ENCODE measurements at regions not wholly inside any gene's neighbourhood (a gene's known extent, or its start where the extent isn't known, plus 50 kb on each side); places are given as distances from the start of the nearest gene placed in this dataset.

DNA sequence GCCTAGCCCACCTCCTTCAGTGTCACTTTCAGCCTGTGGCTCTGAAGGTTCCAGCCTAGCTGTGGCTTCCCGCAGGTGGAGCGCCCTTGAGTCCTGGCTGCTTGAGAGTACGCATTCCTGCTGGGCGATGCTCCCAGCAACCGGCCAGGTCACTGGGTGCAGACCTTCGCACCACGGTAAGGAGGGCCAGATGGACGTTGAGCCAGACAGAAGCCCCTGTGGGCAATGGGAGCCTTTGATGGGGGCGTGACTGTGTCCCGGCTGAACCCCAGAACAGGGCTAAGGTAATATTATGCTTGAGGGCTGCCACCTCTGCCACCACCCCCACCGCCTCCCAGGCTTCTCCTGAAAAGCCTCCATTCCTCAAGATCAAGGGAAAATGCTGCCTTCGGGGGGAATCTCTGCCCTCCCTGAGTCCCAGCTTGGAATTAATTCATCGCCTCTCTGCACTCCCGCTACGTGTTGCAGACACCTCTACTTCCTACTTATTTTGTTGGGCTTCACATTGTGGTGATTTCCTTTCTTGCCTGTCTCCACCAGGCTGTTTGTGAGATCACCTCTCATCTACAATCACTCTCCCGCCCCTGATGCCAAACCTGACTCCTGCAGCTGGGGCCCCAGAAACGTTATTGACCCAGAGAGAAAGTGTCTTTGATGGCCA is 144.9 kb upstream of the NECTIN1 start (continued):
- TF ChIP-seq, protein P1, sequence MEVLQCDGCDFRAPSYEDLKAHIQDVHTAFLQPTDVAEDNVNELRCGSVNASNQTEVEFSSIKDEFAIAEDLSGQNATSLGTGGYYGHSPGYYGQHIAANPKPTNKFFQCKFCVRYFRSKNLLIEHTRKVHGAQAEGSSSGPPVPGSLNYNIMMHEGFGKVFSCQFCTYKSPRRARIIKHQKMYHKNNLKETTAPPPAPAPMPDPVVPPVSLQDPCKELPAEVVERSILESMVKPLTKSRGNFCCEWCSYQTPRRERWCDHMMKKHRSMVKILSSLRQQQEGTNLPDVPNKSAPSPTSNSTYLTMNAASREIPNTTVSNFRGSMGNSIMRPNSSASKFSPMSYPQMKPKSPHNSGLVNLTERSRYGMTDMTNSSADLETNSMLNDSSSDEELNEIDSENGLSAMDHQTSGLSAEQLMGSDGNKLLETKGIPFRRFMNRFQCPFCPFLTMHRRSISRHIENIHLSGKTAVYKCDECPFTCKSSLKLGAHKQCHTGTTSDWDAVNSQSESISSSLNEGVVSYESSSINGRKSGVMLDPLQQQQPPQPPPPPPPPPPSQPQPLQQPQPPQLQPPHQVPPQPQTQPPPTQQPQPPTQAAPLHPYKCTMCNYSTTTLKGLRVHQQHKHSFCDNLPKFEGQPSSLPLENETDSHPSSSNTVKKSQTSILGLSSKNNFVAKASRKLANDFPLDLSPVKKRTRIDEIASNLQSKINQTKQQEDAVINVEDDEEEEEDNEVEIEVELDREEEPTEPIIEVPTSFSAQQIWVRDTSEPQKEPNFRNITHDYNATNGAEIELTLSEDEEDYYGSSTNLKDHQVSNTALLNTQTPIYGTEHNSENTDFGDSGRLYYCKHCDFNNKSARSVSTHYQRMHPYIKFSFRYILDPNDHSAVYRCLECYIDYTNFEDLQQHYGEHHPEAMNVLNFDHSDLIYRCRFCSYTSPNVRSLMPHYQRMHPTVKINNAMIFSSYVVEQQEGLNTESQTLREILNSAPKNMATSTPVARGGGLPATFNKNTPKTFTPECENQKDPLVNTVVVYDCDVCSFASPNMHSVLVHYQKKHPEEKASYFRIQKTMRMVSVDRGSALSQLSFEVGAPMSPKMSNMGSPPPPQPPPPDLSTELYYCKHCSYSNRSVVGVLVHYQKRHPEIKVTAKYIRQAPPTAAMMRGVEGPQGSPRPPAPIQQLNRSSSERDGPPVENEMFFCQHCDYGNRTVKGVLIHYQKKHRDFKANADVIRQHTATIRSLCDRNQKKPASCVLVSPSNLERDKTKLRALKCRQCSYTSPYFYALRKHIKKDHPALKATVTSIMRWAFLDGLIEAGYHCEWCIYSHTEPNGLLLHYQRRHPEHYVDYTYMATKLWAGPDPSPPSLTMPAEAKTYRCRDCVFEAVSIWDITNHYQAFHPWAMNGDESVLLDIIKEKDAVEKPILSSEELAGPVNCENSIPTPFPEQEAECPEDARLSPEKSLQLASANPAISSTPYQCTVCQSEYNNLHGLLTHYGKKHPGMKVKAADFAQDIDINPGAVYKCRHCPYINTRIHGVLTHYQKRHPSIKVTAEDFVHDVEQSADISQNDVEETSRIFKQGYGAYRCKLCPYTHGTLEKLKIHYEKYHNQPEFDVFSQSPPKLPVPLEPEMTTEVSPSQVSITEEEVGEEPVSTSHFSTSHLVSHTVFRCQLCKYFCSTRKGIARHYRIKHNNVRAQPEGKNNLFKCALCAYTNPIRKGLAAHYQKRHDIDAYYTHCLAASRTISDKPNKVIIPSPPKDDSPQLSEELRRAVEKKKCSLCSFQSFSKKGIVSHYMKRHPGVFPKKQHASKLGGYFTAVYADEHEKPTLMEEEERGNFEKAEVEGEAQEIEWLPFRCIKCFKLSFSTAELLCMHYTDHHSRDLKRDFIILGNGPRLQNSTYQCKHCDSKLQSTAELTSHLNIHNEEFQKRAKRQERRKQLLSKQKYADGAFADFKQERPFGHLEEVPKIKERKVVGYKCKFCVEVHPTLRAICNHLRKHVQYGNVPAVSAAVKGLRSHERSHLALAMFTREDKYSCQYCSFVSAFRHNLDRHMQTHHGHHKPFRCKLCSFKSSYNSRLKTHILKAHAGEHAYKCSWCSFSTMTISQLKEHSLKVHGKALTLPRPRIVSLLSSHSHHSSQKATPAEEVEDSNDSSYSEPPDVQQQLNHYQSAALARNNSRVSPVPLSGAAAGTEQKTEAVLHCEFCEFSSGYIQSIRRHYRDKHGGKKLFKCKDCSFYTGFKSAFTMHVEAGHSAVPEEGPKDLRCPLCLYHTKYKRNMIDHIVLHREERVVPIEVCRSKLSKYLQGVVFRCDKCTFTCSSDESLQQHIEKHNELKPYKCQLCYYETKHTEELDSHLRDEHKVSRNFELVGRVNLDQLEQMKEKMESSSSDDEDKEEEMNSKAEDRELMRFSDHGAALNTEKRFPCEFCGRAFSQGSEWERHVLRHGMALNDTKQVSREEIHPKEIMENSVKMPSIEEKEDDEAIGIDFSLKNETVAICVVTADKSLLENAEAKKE (CRISPR knock-in tag; IDR thresholded peaks at IDR 0.05): no peak
- no peak for TF ChIP-seq NANOG (IDR thresholded peaks at IDR 0.05; ENCODE audit: borderline replicate concordance)
- TF ChIP-seq JUNB (IDR thresholded peaks at IDR 0.05; ENCODE audit: unreplicated experiment): no peak
- TF ChIP-seq ZNF114 (CRISPR knock-in tag; IDR thresholded peaks at IDR 0.05): no peak
- TF ChIP-seq EZH2 (IDR thresholded peaks at IDR 0.05; ENCODE audit: low read depth, unreplicated experiment): no peak
- TF ChIP-seq CREB1 (CRISPR knock-in tag; IDR thresholded peaks at IDR 0.05; ENCODE audit: low read depth): no peak
- no peak for TF ChIP-seq EZH2phosphoT487 (IDR thresholded peaks at IDR 0.05; ENCODE audit: unreplicated experiment)
- no peak for TF ChIP-seq ZNF331 (CRISPR knock-in tag; IDR thresholded peaks at IDR 0.05; ENCODE audit: low read depth)

DNA sequence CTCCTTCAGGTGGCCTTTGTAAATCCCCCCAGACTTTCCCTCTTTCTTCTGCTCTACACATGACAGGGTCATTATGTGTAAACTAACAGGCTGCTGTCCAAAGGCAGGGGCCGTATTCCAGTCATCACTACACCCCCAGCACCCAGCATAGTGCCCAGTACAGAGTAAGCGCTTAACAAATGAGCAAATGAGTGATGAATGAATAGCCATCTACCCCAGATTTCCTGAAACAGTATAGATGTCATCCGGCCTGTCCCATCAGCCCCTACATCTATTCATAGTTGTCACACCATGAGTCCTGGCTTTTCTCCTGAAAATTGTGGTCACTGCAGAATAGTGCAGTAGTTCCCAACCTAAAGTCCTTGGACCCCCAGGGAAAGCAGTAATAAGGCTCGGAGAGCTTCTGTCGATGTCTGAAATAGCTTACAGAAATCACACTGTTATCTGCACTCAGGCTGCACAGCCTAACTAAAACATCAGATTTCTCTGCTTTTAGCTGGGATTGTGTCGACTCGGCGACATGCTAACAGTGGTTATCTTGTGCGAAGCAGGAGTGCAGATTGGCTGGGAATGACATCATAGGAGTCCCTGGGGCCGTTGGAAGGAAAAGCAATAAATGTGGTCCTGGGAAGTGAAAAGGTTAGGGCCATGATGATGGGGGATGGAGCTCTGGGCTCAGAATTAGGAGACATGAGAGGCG is 143.8 kb upstream of the NECTIN1 start:
- no peaks in the 10 kb centered on the region for H3K36me3 ChIP-seq (ENCODE audit: insufficient read depth)
- Mint-ChIP-seq H3K36me3 (ENCODE audit: low read depth) (no peaks in the 10 kb centered on the region), H3K27ac (no peak overlapping the region), H3K27me3 (ENCODE audit: insufficient read depth, low read depth, poor library complexity) (no peaks in the 10 kb centered on the region), H3K4me1 (peaks cover 24% of the 10 kb centered on the region), H3K4me3 (no peak overlapping the region), H3K9me3 (no peaks in the 10 kb centered on the region)
- H3K4me1 ChIP-seq (ENCODE audit: insufficient read depth): no peaks in the 10 kb centered on the region
- no peak overlapping the region for H3K27ac ChIP-seq (ENCODE audit: low read depth)
- H3K27me3 ChIP-seq (ENCODE audit: insufficient read depth): no peaks in the 10 kb centered on the region
- no peaks in the 10 kb centered on the region for H3F3A ChIP-seq (replicated peaks; ENCODE audit: low read depth)
- H3K9me2 ChIP-seq (ENCODE audit: insufficient read depth): peaks cover 10% of the 10 kb centered on the region; the same call in 1 of the 2 replicates
- no peak overlapping the region for H3K4me3 ChIP-seq
- ATAC-seq (no peak), DNase-seq (ENCODE audit: low spot score) (no peak)
- no peaks in the 10 kb centered on the region for H4K20me1 ChIP-seq (replicated peaks; ENCODE audit: insufficient read depth)
- no peaks in the 10 kb centered on the region for H3K79me2 ChIP-seq (replicated peaks; ENCODE audit: insufficient read depth)
- H3K4me2 ChIP-seq: no peak overlapping the region
- H2AFZ ChIP-seq: no peak overlapping the region
- TF ChIP-seq CREB1 (CRISPR knock-in tag; IDR thresholded peaks at IDR 0.05; ENCODE audit: low read depth) (no peak), JUNB (IDR thresholded peaks at IDR 0.05; ENCODE audit: unreplicated experiment) (no peak), STAT1 (IDR thresholded peaks at IDR 0.05; ENCODE audit: unreplicated experiment) (no peak), NANOG (IDR thresholded peaks at IDR 0.05; ENCODE audit: borderline replicate concordance) (no peak)
